ENCODE measurements at regions not wholly inside any gene's neighbourhood (a gene's known extent, or its start where the extent isn't known, plus 50 kb on each side); places are given as distances from the start of the nearest gene placed in this dataset.

DNA sequence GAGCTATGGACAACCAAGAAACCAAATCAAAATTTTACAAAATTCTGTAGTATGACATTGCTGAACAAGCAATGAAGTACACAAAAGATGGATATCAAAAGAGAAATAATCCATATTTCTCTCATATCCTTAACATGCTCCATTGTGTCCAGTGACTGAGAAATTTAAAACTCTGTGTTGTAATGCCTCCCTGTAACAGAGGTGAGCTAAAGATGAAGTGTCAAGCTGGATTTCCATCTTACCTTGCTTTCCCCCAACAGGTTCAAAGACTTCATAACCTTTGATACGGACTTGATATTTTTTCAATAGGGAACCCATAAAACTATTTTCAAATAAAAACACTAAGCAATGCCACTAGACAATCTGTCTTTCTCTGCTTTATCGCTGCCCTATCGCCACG, 95.7 kb upstream of the SERTAD2 start:
- Mint-ChIP-seq H3K4me3 (ENCODE audit: low read depth) (peak overlapping the region; percentile 92), H3K4me1 (ENCODE audit: low read depth) (peaks cover 10% of the 10 kb centered on the region), H3K27me3 (no peaks in the 10 kb centered on the region), H3K36me3 (ENCODE audit: insufficient read depth) (no peaks in the 10 kb centered on the region), H3K27ac (no peak overlapping the region), H3K9me3 (ENCODE audit: low read depth) (no peaks in the 10 kb centered on the region)
- DNase-seq (ENCODE audit: low spot score, unreplicated experiment): no peak
- TF ChIP-seq, protein P1, sequence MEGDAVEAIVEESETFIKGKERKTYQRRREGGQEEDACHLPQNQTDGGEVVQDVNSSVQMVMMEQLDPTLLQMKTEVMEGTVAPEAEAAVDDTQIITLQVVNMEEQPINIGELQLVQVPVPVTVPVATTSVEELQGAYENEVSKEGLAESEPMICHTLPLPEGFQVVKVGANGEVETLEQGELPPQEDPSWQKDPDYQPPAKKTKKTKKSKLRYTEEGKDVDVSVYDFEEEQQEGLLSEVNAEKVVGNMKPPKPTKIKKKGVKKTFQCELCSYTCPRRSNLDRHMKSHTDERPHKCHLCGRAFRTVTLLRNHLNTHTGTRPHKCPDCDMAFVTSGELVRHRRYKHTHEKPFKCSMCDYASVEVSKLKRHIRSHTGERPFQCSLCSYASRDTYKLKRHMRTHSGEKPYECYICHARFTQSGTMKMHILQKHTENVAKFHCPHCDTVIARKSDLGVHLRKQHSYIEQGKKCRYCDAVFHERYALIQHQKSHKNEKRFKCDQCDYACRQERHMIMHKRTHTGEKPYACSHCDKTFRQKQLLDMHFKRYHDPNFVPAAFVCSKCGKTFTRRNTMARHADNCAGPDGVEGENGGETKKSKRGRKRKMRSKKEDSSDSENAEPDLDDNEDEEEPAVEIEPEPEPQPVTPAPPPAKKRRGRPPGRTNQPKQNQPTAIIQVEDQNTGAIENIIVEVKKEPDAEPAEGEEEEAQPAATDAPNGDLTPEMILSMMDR (IDR thresholded peaks at IDR 0.05; ENCODE audit: unreplicated experiment): no peak

DNA sequence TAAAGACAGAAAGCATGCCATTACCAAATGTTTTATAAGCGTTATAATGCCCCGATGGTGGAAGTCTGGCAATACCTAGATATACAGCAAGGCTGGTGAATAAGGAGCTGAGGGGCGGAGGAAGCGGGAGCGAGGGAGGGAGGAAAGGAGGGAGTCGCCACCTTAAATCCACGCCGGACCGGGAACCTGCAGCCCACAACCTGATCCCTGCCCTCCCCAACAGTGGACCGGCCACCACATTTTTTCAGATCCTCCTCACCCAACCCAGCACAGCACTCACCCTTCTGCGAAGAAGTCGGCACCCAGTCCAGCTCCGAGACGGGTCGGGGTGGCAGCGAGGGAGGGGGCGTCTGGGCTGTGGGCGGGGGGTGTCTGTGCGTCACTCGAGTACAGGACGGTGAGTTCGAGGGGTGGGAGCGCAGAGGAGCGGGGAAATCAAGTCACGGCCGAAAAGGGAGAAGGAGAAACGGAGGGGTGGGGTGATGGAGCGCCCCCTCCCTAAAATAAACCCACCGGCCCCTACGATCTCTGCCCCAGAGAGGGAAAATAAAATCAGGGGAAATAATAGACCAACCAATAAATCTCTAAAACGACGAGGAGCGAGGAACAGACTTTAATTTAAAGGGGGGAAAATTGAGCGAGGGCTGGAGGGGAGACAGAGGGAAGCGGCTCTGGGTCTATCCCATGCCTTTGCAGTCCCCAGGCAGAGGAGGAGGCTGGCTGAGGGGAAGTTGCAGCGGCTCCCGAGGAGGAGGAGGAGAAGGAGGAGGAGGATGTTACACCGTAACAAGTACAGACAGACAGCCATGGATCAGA, 96.5 kb upstream of the SERTAD2 start:
- Mint-ChIP-seq H3K4me3 (ENCODE audit: low read depth) (peak overlapping the region; percentile 92), H3K36me3 (ENCODE audit: insufficient read depth) (no peaks in the 10 kb centered on the region), H3K4me1 (ENCODE audit: low read depth) (peaks cover 10% of the 10 kb centered on the region), H3K9me3 (ENCODE audit: low read depth) (no peaks in the 10 kb centered on the region), H3K27ac (peak overlapping the region; percentile 98), H3K27me3 (no peaks in the 10 kb centered on the region)
- TF ChIP-seq, protein P1 (IDR thresholded peaks at IDR 0.05; ENCODE audit: unreplicated experiment): no peak
- peak; percentile 29 for DNase-seq (ENCODE audit: low spot score, unreplicated experiment)

DNA sequence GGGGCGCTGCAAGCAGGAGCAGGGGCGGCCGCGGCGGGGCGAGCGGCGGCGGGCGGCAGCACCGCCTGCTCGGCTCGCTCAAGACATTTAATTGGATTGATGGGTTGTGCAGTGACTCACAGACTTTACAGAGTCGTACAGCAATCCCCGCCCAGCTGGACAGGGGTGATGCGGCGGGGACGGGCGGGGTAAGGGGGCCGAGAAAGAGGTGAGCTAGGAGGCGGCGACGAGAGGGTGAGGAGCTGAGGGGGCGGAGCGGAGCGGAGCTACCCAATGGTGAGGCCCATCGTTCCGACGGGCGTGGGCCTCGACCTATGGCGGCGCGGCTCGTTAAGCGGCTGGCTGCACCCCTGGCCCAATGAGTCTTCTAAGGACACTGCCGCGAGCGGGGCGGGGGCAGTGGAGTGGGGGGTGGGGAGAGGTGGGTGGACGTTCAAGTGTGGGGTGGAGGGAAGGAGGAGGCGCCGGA, 97.1 kb upstream of the SERTAD2 start:
- Mint-ChIP-seq H3K27me3 (no peaks in the 10 kb centered on the region), H3K27ac (peak overlapping the region; percentile 98), H3K9me3 (ENCODE audit: low read depth) (peaks cover 2% of the 10 kb centered on the region), H3K4me1 (ENCODE audit: low read depth) (peaks cover 10% of the 10 kb centered on the region), H3K4me3 (ENCODE audit: low read depth) (peak overlapping the region; percentile 92), H3K36me3 (ENCODE audit: insufficient read depth) (no peaks in the 10 kb centered on the region)
- peak; percentile 95 for DNase-seq (ENCODE audit: low spot score, unreplicated experiment)
- TF ChIP-seq, protein P1 (IDR thresholded peaks at IDR 0.05; ENCODE audit: unreplicated experiment): no peak

DNA sequence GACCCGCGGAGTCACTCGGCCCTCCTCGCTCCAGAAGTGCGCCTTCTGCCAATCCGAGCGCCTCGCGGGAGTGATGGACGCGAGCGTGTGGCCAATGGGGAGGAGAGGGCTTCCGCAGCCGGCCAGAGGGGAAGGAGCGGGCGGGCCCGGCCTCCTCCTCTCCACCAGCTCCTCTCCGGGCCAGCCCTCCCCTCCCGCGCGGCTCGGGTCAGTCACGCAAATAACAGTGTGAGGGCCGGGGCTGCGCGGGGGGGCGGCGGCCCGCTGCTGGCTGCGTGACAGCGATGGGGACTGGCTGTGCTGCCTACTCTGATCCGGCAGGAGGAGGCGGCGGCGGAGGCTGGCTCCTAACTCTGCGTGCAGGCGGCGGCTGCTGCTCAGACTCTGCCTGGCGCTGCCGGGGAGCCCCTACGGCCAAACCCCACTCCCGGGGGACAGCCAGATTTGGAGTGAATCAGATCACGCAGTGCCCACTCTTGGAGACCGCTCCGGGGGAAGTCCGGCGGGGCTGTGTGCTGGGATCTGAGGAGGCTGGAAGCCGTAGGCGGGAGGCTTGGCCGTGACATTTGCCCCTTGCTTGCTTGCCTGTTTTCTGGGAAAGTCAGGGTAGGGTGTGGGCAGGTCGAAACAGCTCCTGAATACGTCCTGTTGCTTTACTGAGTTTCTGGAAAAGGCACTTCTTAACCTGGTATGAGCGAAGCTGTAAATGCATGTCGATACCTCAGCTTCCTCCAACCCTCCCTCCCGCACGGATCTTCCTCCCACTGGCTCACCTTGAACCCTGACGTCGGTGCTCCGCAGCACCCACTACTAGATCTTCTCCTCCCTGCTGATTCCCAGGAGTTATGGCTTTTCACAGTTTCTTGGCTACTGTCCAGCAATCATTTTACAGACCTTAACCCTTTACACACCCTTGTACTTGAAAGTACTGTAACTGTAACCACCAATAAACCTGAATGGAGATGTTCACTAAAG, 97.9 kb upstream of the SERTAD2 start:
- Mint-ChIP-seq H3K27ac (peak overlapping the region; percentile 98), H3K4me1 (ENCODE audit: low read depth) (peaks cover 10% of the 10 kb centered on the region), H3K27me3 (no peaks in the 10 kb centered on the region), H3K4me3 (ENCODE audit: low read depth) (peak overlapping the region; percentile 92), H3K9me3 (ENCODE audit: low read depth) (peaks cover 7% of the 10 kb centered on the region), H3K36me3 (ENCODE audit: insufficient read depth) (no peaks in the 10 kb centered on the region)
- TF ChIP-seq, protein P1 (IDR thresholded peaks at IDR 0.05; ENCODE audit: unreplicated experiment): peak; percentile 43
- no peak for DNase-seq (ENCODE audit: low spot score, unreplicated experiment)

DNA sequence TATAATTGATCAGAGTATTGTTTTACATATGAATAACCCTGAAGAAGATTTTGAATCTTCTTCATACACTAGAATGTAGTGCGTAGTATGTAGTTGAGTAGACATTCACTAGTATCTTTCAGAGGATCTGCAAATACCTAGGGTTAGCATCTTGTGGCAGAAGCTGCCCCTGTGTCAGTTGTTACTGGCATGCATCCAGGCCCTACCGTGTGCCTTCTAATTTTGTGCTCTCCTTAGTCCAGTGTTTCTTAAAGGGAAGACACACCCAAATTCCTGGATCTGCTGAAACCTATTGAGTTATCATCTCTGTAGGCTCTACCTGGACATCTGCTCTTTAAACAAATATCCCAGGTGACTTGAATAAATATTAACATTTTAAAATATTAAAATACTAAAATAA, 99.7 kb upstream of the SERTAD2 start:
- DNase-seq (ENCODE audit: low spot score, unreplicated experiment): no peak
- H3K4me3 Mint-ChIP-seq (ENCODE audit: low read depth): no peak overlapping the region
- H3K4me1 Mint-ChIP-seq (ENCODE audit: low read depth): peaks cover 10% of the 10 kb centered on the region
- TF ChIP-seq, protein P1 (IDR thresholded peaks at IDR 0.05; ENCODE audit: unreplicated experiment): no peak
- H3K27me3 Mint-ChIP-seq: no peaks in the 10 kb centered on the region
- H3K36me3 Mint-ChIP-seq (ENCODE audit: insufficient read depth): no peaks in the 10 kb centered on the region
- H3K27ac Mint-ChIP-seq: no peak overlapping the region
- peaks cover 7% of the 10 kb centered on the region for H3K9me3 Mint-ChIP-seq (ENCODE audit: low read depth)
